ENCODE measurements at regions not wholly inside any gene's neighbourhood (a gene's known extent, or its start where the extent isn't known, plus 50 kb on each side); places are given as distances from the start of the nearest gene placed in this dataset.

- TF ChIP-seq, protein P1, sequence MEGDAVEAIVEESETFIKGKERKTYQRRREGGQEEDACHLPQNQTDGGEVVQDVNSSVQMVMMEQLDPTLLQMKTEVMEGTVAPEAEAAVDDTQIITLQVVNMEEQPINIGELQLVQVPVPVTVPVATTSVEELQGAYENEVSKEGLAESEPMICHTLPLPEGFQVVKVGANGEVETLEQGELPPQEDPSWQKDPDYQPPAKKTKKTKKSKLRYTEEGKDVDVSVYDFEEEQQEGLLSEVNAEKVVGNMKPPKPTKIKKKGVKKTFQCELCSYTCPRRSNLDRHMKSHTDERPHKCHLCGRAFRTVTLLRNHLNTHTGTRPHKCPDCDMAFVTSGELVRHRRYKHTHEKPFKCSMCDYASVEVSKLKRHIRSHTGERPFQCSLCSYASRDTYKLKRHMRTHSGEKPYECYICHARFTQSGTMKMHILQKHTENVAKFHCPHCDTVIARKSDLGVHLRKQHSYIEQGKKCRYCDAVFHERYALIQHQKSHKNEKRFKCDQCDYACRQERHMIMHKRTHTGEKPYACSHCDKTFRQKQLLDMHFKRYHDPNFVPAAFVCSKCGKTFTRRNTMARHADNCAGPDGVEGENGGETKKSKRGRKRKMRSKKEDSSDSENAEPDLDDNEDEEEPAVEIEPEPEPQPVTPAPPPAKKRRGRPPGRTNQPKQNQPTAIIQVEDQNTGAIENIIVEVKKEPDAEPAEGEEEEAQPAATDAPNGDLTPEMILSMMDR (IDR thresholded peaks at IDR 0.05; ENCODE audit: insufficient read depth, low read length, poor library complexity, severe bottlenecking): no peak
- no peak for TF ChIP-seq EZH2phosphoT487 (conservative IDR thresholded peaks at IDR 0.05; ENCODE audit: low read length)
These were observed 486.5 kb downstream of the TDRD15 start for GRCh38 chr2:21610304-21610703.
